CD4-positive, alpha-beta T cell treated with Interleukin-4 for 1 hour (primary cell): ENCODE measurements at regions not wholly inside any gene's neighbourhood (a gene's known extent, or its start where the extent isn't known, plus 50 kb on each side); places are given as distances from the start of the nearest gene placed in this dataset.
"Not testable (repeated sequence)": the region's sequence is repeated elsewhere in the genome, so short reads cannot be mapped to it uniquely, and the experiment has no call there.

Experiments
- DNase-seq, 2 donors: peaks; one replicate each; pipeline ENCODE4 v3.0.0-alpha.2; 2020 to 2022

GRCh38 chr3:88703501-88704059 is 403.8 kb upstream of the EPHA3 start:
- no peak for DNase-seq

- DNase-seq: no peak
Observed at GRCh38 chr3:88704338-88704737, 403.1 kb upstream of the EPHA3 start.

- DNase-seq: no peak
Observed at GRCh38 chr3:88707837-88708236, 399.6 kb upstream of the EPHA3 start.

GRCh38 chr3:88712552-88712951 is 394.9 kb upstream of the EPHA3 start:
- no peak for DNase-seq

- DNase-seq: no peak
Observed at GRCh38 chr3:88713233-88713691, 394.2 kb upstream of the EPHA3 start.

- DNase-seq: no peak
Observed at GRCh38 chr3:88725440-88726165, 381.8 kb upstream of the EPHA3 start.

GRCh38 chr3:88732186-88732585 is 375.2 kb upstream of the EPHA3 start:
- no peak for DNase-seq

- no peak for DNase-seq
Observed at GRCh38 chr3:88742106-88742505, 365.3 kb upstream of the EPHA3 start.

GRCh38 chr3:88742674-88743507 is 364.5 kb upstream of the EPHA3 start:
- DNase-seq: no peak

GRCh38 chr3:88744896-88745295 is 362.5 kb upstream of the EPHA3 start:
- DNase-seq: no peak

GRCh38 chr3:88747145-88747544 is 360.3 kb upstream of the EPHA3 start:
- not testable (repeated sequence) for DNase-seq

- no peak for DNase-seq
Observed at GRCh38 chr3:88758676-88759075, 348.7 kb upstream of the EPHA3 start.

- DNase-seq: no peak
Observed at GRCh38 chr3:88767746-88768145, 339.7 kb upstream of the EPHA3 start.

GRCh38 chr3:88773766-88774165 is 333.7 kb upstream of the EPHA3 start:
- DNase-seq: no peak

GRCh38 chr3:88775026-88775690 is 332.3 kb upstream of the EPHA3 start:
- no peak for DNase-seq

- DNase-seq: no peak
Observed at GRCh38 chr3:88779482-88779881, 327.9 kb upstream of the EPHA3 start.

- DNase-seq: no peak
Observed at GRCh38 chr3:88784925-88785324, 322.5 kb upstream of the EPHA3 start.

- no peak for DNase-seq
Observed at GRCh38 chr3:88785841-88786240, 321.6 kb upstream of the EPHA3 start.

GRCh38 chr3:88795503-88795902 is 311.9 kb upstream of the EPHA3 start:
- no peak for DNase-seq

- DNase-seq: no peak
Observed at GRCh38 chr3:88807491-88808105, 299.8 kb upstream of the EPHA3 start.

- DNase-seq: no peak
Observed at GRCh38 chr3:88809993-88810392, 297.4 kb upstream of the EPHA3 start.

- DNase-seq: no peak
Observed at GRCh38 chr3:88810455-88810854, 297.0 kb upstream of the EPHA3 start.

- no peak for DNase-seq
Observed at GRCh38 chr3:88811096-88811495, 296.3 kb upstream of the EPHA3 start.
